GM23338 (cell line): ENCODE measurements at regions not wholly inside any gene's neighbourhood (a gene's known extent, or its start where the extent isn't known, plus 50 kb on each side); places are given as distances from the start of the nearest gene placed in this dataset.

Experiments used
- CREB1 ChIP-seq: fragments of 250-450 bp; sonication (Bioruptor Pico); IDR thresholded peaks from 2 replicates; pipeline ENCODE4 v1.5.0; 2020; ENCODE audit warnings: low read depth, mild to moderate bottlenecking, moderate library complexity
- EZH2 ChIP-seq: fragments of 200-600 bp; sonication (generic); IDR thresholded peaks from one replicate; pipeline ENCODE4 v1.8.0; 2017; ENCODE audit warnings: antibody characterized with exemption, mild to moderate bottlenecking, low read depth; ENCODE audit not compliant: unreplicated experiment
- EZH2phosphoT487 ChIP-seq: fragments of 200-600 bp; sonication (generic); IDR thresholded peaks from one replicate; pipeline ENCODE4 v1.8.1; 2018; ENCODE audit warnings: antibody characterized with exemption; ENCODE audit not compliant: unreplicated experiment
- JUNB ChIP-seq: IDR thresholded peaks from one replicate; pipeline ENCODE4 v1.6.1; 2016; ENCODE audit warnings: antibody characterized with exemption; ENCODE audit not compliant: unreplicated experiment
- POLR2AphosphoS5 ChIP-seq: IDR thresholded peaks from 2 replicates; pipeline ENCODE4 v1.6.1; 2016; ENCODE audit warnings: antibody characterized with exemption, low read depth
- STAT1 ChIP-seq: IDR thresholded peaks from one replicate; pipeline ENCODE4 v1.6.1; 2016; ENCODE audit warnings: antibody characterized with exemption; ENCODE audit not compliant: unreplicated experiment
- ZNF114 ChIP-seq: fragments of 250-450 bp; sonication (Bioruptor Pico); IDR thresholded peaks from 2 replicates; pipeline ENCODE4 v1.5.0; 2020; ENCODE audit warnings: mild to moderate bottlenecking, moderate library complexity
- ZNF331 ChIP-seq: fragments of 250-450 bp; sonication (Bioruptor Pico); IDR thresholded peaks from 2 replicates; pipeline ENCODE4 v1.5.0; 2020; ENCODE audit warnings: low read depth, mild to moderate bottlenecking, moderate library complexity
- TF ChIP-seq, protein P1 (sequence below), 2 experiments: fragments of 200-600 bp in 1 of 2; sonication (generic) in 1 of 2; conservative IDR thresholded peaks; 2 replicates each; pipeline versions ENCODE4 v1.5.1 to v1.6.1; 2016 to 2017; ENCODE audit warnings: antibody characterized with exemption in 2 of 2, low read depth in 2 of 2, mild to moderate bottlenecking in 2 of 2, moderate library complexity in 1 of 2
- TF ChIP-seq, protein P2 (sequence below): IDR thresholded peaks from one replicate; pipeline ENCODE4 v1.6.1; 2018; ENCODE audit warnings: antibody characterized with exemption; ENCODE audit not compliant: unreplicated experiment
- TF ChIP-seq, protein P3 (sequence below): IDR thresholded peaks from 2 replicates; pipeline ENCODE4 v1.6.1; 2016; ENCODE audit warnings: antibody characterized with exemption

DNA sequence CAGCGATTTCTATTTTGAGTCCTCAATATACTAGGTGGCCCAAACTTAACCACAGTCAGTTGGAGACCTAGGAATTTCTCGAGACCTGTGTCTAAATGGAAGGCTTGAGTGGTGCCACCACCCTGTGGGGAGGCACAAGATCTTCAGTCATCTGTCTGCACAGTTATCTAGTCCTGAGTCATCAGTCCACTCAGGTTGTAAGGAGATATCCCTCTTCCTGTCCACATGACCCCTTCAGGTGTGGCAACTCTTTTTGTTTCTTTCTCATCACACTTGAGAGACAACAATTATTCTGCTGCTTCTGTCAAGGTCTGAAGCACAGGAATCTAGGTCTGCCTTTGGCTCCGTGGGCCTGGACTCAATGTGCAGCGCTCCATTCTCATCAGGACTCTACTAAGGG, 64.4 kb upstream of the IBSP start:
- TF ChIP-seq, protein P1, sequence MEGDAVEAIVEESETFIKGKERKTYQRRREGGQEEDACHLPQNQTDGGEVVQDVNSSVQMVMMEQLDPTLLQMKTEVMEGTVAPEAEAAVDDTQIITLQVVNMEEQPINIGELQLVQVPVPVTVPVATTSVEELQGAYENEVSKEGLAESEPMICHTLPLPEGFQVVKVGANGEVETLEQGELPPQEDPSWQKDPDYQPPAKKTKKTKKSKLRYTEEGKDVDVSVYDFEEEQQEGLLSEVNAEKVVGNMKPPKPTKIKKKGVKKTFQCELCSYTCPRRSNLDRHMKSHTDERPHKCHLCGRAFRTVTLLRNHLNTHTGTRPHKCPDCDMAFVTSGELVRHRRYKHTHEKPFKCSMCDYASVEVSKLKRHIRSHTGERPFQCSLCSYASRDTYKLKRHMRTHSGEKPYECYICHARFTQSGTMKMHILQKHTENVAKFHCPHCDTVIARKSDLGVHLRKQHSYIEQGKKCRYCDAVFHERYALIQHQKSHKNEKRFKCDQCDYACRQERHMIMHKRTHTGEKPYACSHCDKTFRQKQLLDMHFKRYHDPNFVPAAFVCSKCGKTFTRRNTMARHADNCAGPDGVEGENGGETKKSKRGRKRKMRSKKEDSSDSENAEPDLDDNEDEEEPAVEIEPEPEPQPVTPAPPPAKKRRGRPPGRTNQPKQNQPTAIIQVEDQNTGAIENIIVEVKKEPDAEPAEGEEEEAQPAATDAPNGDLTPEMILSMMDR (conservative IDR thresholded peaks at IDR 0.05; ENCODE audit: low read depth in 2 of 2) = no peak
- TF ChIP-seq CREB1 (CRISPR knock-in tag) (no peak), EZH2 (no peak), EZH2phosphoT487 (no peak), POLR2AphosphoS5 (no peak), JUNB (no peak), ZNF114 (CRISPR knock-in tag) (no peak), ZNF331 (CRISPR knock-in tag) (no peak), STAT1 (no peak)
- TF ChIP-seq, protein P2, sequence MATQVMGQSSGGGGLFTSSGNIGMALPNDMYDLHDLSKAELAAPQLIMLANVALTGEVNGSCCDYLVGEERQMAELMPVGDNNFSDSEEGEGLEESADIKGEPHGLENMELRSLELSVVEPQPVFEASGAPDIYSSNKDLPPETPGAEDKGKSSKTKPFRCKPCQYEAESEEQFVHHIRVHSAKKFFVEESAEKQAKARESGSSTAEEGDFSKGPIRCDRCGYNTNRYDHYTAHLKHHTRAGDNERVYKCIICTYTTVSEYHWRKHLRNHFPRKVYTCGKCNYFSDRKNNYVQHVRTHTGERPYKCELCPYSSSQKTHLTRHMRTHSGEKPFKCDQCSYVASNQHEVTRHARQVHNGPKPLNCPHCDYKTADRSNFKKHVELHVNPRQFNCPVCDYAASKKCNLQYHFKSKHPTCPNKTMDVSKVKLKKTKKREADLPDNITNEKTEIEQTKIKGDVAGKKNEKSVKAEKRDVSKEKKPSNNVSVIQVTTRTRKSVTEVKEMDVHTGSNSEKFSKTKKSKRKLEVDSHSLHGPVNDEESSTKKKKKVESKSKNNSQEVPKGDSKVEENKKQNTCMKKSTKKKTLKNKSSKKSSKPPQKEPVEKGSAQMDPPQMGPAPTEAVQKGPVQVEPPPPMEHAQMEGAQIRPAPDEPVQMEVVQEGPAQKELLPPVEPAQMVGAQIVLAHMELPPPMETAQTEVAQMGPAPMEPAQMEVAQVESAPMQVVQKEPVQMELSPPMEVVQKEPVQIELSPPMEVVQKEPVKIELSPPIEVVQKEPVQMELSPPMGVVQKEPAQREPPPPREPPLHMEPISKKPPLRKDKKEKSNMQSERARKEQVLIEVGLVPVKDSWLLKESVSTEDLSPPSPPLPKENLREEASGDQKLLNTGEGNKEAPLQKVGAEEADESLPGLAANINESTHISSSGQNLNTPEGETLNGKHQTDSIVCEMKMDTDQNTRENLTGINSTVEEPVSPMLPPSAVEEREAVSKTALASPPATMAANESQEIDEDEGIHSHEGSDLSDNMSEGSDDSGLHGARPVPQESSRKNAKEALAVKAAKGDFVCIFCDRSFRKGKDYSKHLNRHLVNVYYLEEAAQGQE = no peak
- TF ChIP-seq, protein P3, sequence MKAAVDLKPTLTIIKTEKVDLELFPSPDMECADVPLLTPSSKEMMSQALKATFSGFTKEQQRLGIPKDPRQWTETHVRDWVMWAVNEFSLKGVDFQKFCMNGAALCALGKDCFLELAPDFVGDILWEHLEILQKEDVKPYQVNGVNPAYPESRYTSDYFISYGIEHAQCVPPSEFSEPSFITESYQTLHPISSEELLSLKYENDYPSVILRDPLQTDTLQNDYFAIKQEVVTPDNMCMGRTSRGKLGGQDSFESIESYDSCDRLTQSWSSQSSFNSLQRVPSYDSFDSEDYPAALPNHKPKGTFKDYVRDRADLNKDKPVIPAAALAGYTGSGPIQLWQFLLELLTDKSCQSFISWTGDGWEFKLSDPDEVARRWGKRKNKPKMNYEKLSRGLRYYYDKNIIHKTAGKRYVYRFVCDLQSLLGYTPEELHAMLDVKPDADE = no peak
